ENCODE measurements at regions not wholly inside any gene's neighbourhood (a gene's known extent, or its start where the extent isn't known, plus 50 kb on each side); places are given as distances from the start of the nearest gene placed in this dataset.

GRCh38 chr18:37680911-37681310 lies 115.3 kb upstream of the CELF4 start:
- Histone ChIP-seq H3K36me3 (no peaks in the 10 kb centered on the region), H4K20me1 (ENCODE audit: low read depth) (no peaks in the 10 kb centered on the region), H3K27me3 (no peaks in the 10 kb centered on the region), H3K79me2 (ENCODE audit: low read depth) (no peaks in the 10 kb centered on the region), H2AFZ (replicated peaks) (no peak overlapping the region), H3K27ac (no peak overlapping the region), H3F3A (ENCODE audit: low read depth) (no peaks in the 10 kb centered on the region), H3K4me3 (no peak overlapping the region), H3K4me2 (no peak overlapping the region), H3K4me1 (no peaks in the 10 kb centered on the region), H3K9ac (no peak overlapping the region), H3K9me3 (ENCODE audit: low read depth) (no peaks in the 10 kb centered on the region)
- no peak for DNase-seq (ENCODE audit: low spot score)
- Mint-ChIP-seq H3K4me3 (no peak overlapping the region), H3K27ac (no peak overlapping the region), H3K27me3 (ENCODE audit: insufficient read depth, low read depth) (peaks cover 3% of the 10 kb centered on the region), H3K36me3 (no peaks in the 10 kb centered on the region), H3K9me3 (peaks cover 4% of the 10 kb centered on the region), H3K4me1 (peaks cover 5% of the 10 kb centered on the region)
- no peak for TF ChIP-seq EZH2phosphoT487 (IDR thresholded peaks at IDR 0.05)
- TF ChIP-seq EZH2 (IDR thresholded peaks at IDR 0.05) = no peak
- TF ChIP-seq CTCF (IDR thresholded peaks at IDR 0.05) = no peak

GRCh38 chr18:37676276-37676675 lies 110.7 kb upstream of the CELF4 start:
- DNase-seq (ENCODE audit: low spot score) = no peak

GRCh38 chr18:37675699-37676098 lies 110.1 kb upstream of the CELF4 start:
- H3K27me3 ChIP-seq = no peaks in the 10 kb centered on the region
- H3K79me2 ChIP-seq (ENCODE audit: low read depth) = no peaks in the 10 kb centered on the region
- Mint-ChIP-seq H3K27ac (no peak overlapping the region), H3K4me1 (peaks cover 5% of the 10 kb centered on the region), H3K36me3 (peaks cover 1% of the 10 kb centered on the region), H3K27me3 (ENCODE audit: insufficient read depth, low read depth) (peaks cover 8% of the 10 kb centered on the region), H3K4me3 (no peak overlapping the region), H3K9me3 (peaks cover 4% of the 10 kb centered on the region)
- no peak for DNase-seq (ENCODE audit: low spot score)
- TF ChIP-seq EZH2 (IDR thresholded peaks at IDR 0.05) (no peak), CTCF (IDR thresholded peaks at IDR 0.05) (no peak), EZH2phosphoT487 (IDR thresholded peaks at IDR 0.05) (no peak)
- no peaks in the 10 kb centered on the region for H3K4me1 ChIP-seq
- H4K20me1 ChIP-seq (ENCODE audit: low read depth) = no peaks in the 10 kb centered on the region
- no peaks in the 10 kb centered on the region for H3F3A ChIP-seq (ENCODE audit: low read depth)
- H3K27ac ChIP-seq = no peak overlapping the region
- no peak overlapping the region for H2AFZ ChIP-seq (replicated peaks)
- H3K4me2 ChIP-seq = no peak overlapping the region
- H3K36me3 ChIP-seq = no peaks in the 10 kb centered on the region
- H3K9me3 ChIP-seq (ENCODE audit: low read depth) = no peaks in the 10 kb centered on the region
- no peak overlapping the region for H3K4me3 ChIP-seq
- H3K9ac ChIP-seq = no peak overlapping the region

More at GRCh38 chr18:37676276-37676675, 110.7 kb upstream of the CELF4 start:
- no peaks in the 10 kb centered on the region for H3K27me3 ChIP-seq
- no peaks in the 10 kb centered on the region for H4K20me1 ChIP-seq (ENCODE audit: low read depth)
- TF ChIP-seq EZH2 (IDR thresholded peaks at IDR 0.05) (no peak), CTCF (IDR thresholded peaks at IDR 0.05) (no peak), EZH2phosphoT487 (IDR thresholded peaks at IDR 0.05) (no peak)
- Mint-ChIP-seq H3K36me3 (no peaks in the 10 kb centered on the region), H3K4me3 (no peak overlapping the region), H3K9me3 (peaks cover 4% of the 10 kb centered on the region), H3K27ac (no peak overlapping the region), H3K27me3 (ENCODE audit: insufficient read depth, low read depth) (peaks cover 6% of the 10 kb centered on the region), H3K4me1 (peaks cover 5% of the 10 kb centered on the region)
- no peak overlapping the region for H3K9ac ChIP-seq
- H3K4me2 ChIP-seq = no peak overlapping the region
- H3K36me3 ChIP-seq = no peaks in the 10 kb centered on the region
- no peak overlapping the region for H3K27ac ChIP-seq
- H3K4me3 ChIP-seq = no peak overlapping the region
- no peaks in the 10 kb centered on the region for H3K79me2 ChIP-seq (ENCODE audit: low read depth)
- H3K9me3 ChIP-seq (ENCODE audit: low read depth) = no peaks in the 10 kb centered on the region
- H3F3A ChIP-seq (ENCODE audit: low read depth) = no peaks in the 10 kb centered on the region
- H2AFZ ChIP-seq (replicated peaks) = no peak overlapping the region
- no peaks in the 10 kb centered on the region for H3K4me1 ChIP-seq
